Trophoblast cell (in vitro differentiated cells and primary cell): ENCODE measurements at regions not wholly inside any gene's neighbourhood (a gene's known extent, or its start where the extent isn't known, plus 50 kb on each side); places are given as distances from the start of the nearest gene placed in this dataset.

ENCODE experiments used
- DNase-seq, 2 donors: peaks; one replicate each; pipeline ENCODE4 v3.0.0-alpha.2; 2016
- H2AFZ ChIP-seq: 2 replicates; pipeline ENCODE4 v1.6.1; 2013; ENCODE audit warnings: low read length, moderate library complexity, mild to moderate bottlenecking; ENCODE audit not compliant: insufficient read depth, poor library complexity
- H2AK5ac ChIP-seq: 2 replicates; pipeline ENCODE4 v1.6.1; 2013; ENCODE audit warnings: mild to moderate bottlenecking, low read length
- H2BK120ac ChIP-seq: 2 replicates; pipeline ENCODE4 v1.6.1; 2013; ENCODE audit warnings: low read length, mild to moderate bottlenecking, moderate library complexity; ENCODE audit not compliant: insufficient read depth, poor library complexity
- H2BK12ac ChIP-seq: 2 replicates; pipeline ENCODE4 v1.6.1; 2013; ENCODE audit warnings: mild to moderate bottlenecking, low read length, moderate library complexity
- H2BK5ac ChIP-seq: 2 replicates; pipeline ENCODE4 v1.6.1; 2013; ENCODE audit warnings: low read length, low read depth, moderate library complexity, mild to moderate bottlenecking; ENCODE audit not compliant: poor library complexity
- H3K14ac ChIP-seq: 2 replicates; pipeline ENCODE4 v1.6.1; 2013; ENCODE audit warnings: mild to moderate bottlenecking, low read length
- H3K18ac ChIP-seq: 2 replicates; pipeline ENCODE4 v1.6.1; 2013; ENCODE audit warnings: mild to moderate bottlenecking, low read length
- H3K23ac ChIP-seq: 2 replicates; pipeline ENCODE4 v1.6.1; 2013; ENCODE audit warnings: low read length
- H3K27ac ChIP-seq: 2 replicates; pipeline ENCODE4 v1.5.1; 2013; ENCODE audit warnings: low read depth, mild to moderate bottlenecking, inconsistent platforms, low read length, moderate library complexity
- H3K27me3 ChIP-seq: 2 replicates; pipeline ENCODE4 v1.6.1; 2013; ENCODE audit warnings: inconsistent platforms, mild to moderate bottlenecking, low read length, moderate library complexity; ENCODE audit not compliant: insufficient read depth
- H3K36me3 ChIP-seq, 2 experiments: 1 replicate in 1 of 2; 2 replicates in 1 of 2; pipeline ENCODE4 v1.6.1; 2013; ENCODE audit warnings: low read length in 2 of 2, mild to moderate bottlenecking in 2 of 2, moderate library complexity in 1 of 2; ENCODE audit not compliant: insufficient read depth in 2 of 2, control insufficient read depth in 1 of 2
- H3K4ac ChIP-seq: 2 replicates; pipeline ENCODE4 v1.6.1; 2013; ENCODE audit warnings: low read depth, mild to moderate bottlenecking, low read length, moderate library complexity
- H3K4me1 ChIP-seq, 2 experiments: 1 replicate in 1 of 2; 2 replicates in 1 of 2; pipeline ENCODE4 v1.6.1; 2013; ENCODE audit warnings: low read length in 2 of 2, mild to moderate bottlenecking in 2 of 2, moderate library complexity in 1 of 2; ENCODE audit not compliant: insufficient read depth in 2 of 2, control insufficient read depth in 1 of 2
- H3K4me2 ChIP-seq: 2 replicates; pipeline ENCODE4 v1.6.1; 2013; ENCODE audit warnings: inconsistent platforms, mild to moderate bottlenecking, low read length, moderate library complexity
- H3K4me3 ChIP-seq: 2 replicates; pipeline ENCODE4 v1.5.1; 2013; ENCODE audit warnings: mild to moderate bottlenecking, low read depth, low read length, inconsistent platforms
- H3K79me1 ChIP-seq: one replicate; pipeline ENCODE4 v1.6.1; 2013; ENCODE audit warnings: low read length
- H3K79me2 ChIP-seq: 2 replicates; pipeline ENCODE4 v1.6.1; 2013; ENCODE audit warnings: low read length, mild to moderate bottlenecking; ENCODE audit not compliant: control insufficient read depth, insufficient read depth, poor library complexity
- H3K9ac ChIP-seq: 2 replicates; pipeline ENCODE4 v1.6.1; 2013; ENCODE audit warnings: mild to moderate bottlenecking, low read length
- H3K9me3 ChIP-seq: 2 replicates; pipeline ENCODE4 v1.6.1; 2013; ENCODE audit warnings: low read depth, mild to moderate bottlenecking, control low read depth, inconsistent platforms, low read length; ENCODE audit not compliant: insufficient read depth
- H4K12ac ChIP-seq: 2 replicates; pipeline ENCODE4 v1.6.1; 2013; ENCODE audit warnings: low read depth, mild to moderate bottlenecking, low read length, moderate library complexity
- H4K8ac ChIP-seq: 2 replicates; pipeline ENCODE4 v1.6.1; 2013; ENCODE audit warnings: low read depth, mild to moderate bottlenecking, low read length, moderate library complexity
- H4K91ac ChIP-seq: one replicate; pipeline ENCODE4 v1.6.1; 2013; ENCODE audit warnings: low read depth, mild to moderate bottlenecking, low read length, moderate library complexity
- WGBS: extraction: QIAGEN DNeasy Blood & Tissue Kit; methylation state at CpG from one replicate; pipeline ENCODE4 v1.1.7; 2013; ENCODE audit warnings: missing lambda C conversion rate; ENCODE audit not compliant: insufficient read length, insufficient coverage; ENCODE audit errors: extremely low coverage; 5-methylcytosine and 5-hydroxymethylcytosine counted together

GRCh38 chr18:78457011-78457410, 522.6 kb upstream of the SALL3 start:
- Histone ChIP-seq H2AK5ac (no peak overlapping the region), H2BK120ac (no peak overlapping the region), H3K14ac (no peak overlapping the region), H3K36me3 (no peaks in the 10 kb centered on the region), H4K8ac (no peak overlapping the region), H4K12ac (no peak overlapping the region), H3K79me2 (no peaks in the 10 kb centered on the region), H3K4me3 (no peak overlapping the region), H2BK5ac (no peak overlapping the region), H3K4me1 (no peaks in the 10 kb centered on the region), H3K9me3 (peaks cover 3% of the 10 kb centered on the region), H3K23ac (no peak overlapping the region), H2AFZ (no peak overlapping the region), H3K4ac (no peak overlapping the region), H4K91ac (no peak overlapping the region), H3K27ac (no peak overlapping the region), H3K4me2 (no peak overlapping the region), H3K9ac (no peak overlapping the region), H3K79me1 (no peaks in the 10 kb centered on the region), H3K18ac (no peak overlapping the region), H3K27me3 (no peaks in the 10 kb centered on the region), H2BK12ac (no peak overlapping the region)
- no CpG with 5 or more reads among the region's 13 CpGs for WGBS
- no peak for DNase-seq

- Histone ChIP-seq H3K27ac (no peak overlapping the region), H4K8ac (no peak overlapping the region), H3K4me3 (no peak overlapping the region), H3K4me2 (no peak overlapping the region), H4K91ac (no peak overlapping the region), H3K36me3 (no peaks in the 10 kb centered on the region), H3K4ac (no peak overlapping the region), H4K12ac (no peak overlapping the region), H3K14ac (no peak overlapping the region), H3K9ac (no peak overlapping the region), H3K9me3 (peaks cover 3% of the 10 kb centered on the region), H3K23ac (no peak overlapping the region), H2BK12ac (no peak overlapping the region), H3K79me2 (no peaks in the 10 kb centered on the region), H3K79me1 (no peaks in the 10 kb centered on the region), H3K18ac (no peak overlapping the region), H2AK5ac (no peak overlapping the region), H3K27me3 (no peaks in the 10 kb centered on the region), H2AFZ (no peak overlapping the region), H2BK5ac (no peak overlapping the region), H3K4me1 (no peaks in the 10 kb centered on the region), H2BK120ac (no peak overlapping the region)
- WGBS: no CpG with 5 or more reads among the region's 7 CpGs
- no peak for DNase-seq
These were observed 521.9 kb upstream of the SALL3 start for GRCh38 chr18:78457731-78458130.

- WGBS: no CpG with 5 or more reads among the region's 4 CpGs
- H3K4me3 ChIP-seq: no peak overlapping the region
- H3K79me2 ChIP-seq: no peaks in the 10 kb centered on the region
- no peak overlapping the region for H4K8ac ChIP-seq
- H2AFZ ChIP-seq: no peak overlapping the region
- H2BK12ac ChIP-seq: no peak overlapping the region
- H3K27ac ChIP-seq: no peak overlapping the region
- H3K36me3 ChIP-seq: no peaks in the 10 kb centered on the region
- H3K9me3 ChIP-seq: peaks cover 3% of the 10 kb centered on the region
- H3K4ac ChIP-seq: no peak overlapping the region
- H3K79me1 ChIP-seq: no peaks in the 10 kb centered on the region
- no peak overlapping the region for H3K23ac ChIP-seq
- no peak overlapping the region for H4K91ac ChIP-seq
- no peak overlapping the region for H2BK120ac ChIP-seq
- H4K12ac ChIP-seq: no peak overlapping the region
- H2AK5ac ChIP-seq: no peak overlapping the region
- no peak overlapping the region for H3K14ac ChIP-seq
- H3K18ac ChIP-seq: no peak overlapping the region
- DNase-seq: no peak
- H3K9ac ChIP-seq: no peak overlapping the region
- no peaks in the 10 kb centered on the region for H3K4me1 ChIP-seq
- H2BK5ac ChIP-seq: no peak overlapping the region
- H3K4me2 ChIP-seq: no peak overlapping the region
- no peaks in the 10 kb centered on the region for H3K27me3 ChIP-seq
These were observed 521.3 kb upstream of the SALL3 start for GRCh38 chr18:78458356-78458755.

GRCh38 chr18:78459668-78460067, 520.0 kb upstream of the SALL3 start:
- no peak overlapping the region for H3K14ac ChIP-seq

More at GRCh38 chr18:78459668-78460067, 520.0 kb upstream of the SALL3 start:
- H2AK5ac ChIP-seq: no peak overlapping the region
- no peak overlapping the region for H3K4ac ChIP-seq
- H2BK5ac ChIP-seq: no peak overlapping the region
- H3K27ac ChIP-seq: no peak overlapping the region
- no peak overlapping the region for H2BK120ac ChIP-seq
- H3K4me1 ChIP-seq: no peaks in the 10 kb centered on the region
- no peak overlapping the region for H3K4me2 ChIP-seq
- no peak overlapping the region for H2AFZ ChIP-seq
- no peak overlapping the region for H3K9ac ChIP-seq
- no peak overlapping the region for H3K23ac ChIP-seq
- H4K91ac ChIP-seq: no peak overlapping the region
- H3K79me2 ChIP-seq: no peaks in the 10 kb centered on the region
- no peak overlapping the region for H4K12ac ChIP-seq
- H3K9me3 ChIP-seq: peaks cover 3% of the 10 kb centered on the region
- no peak overlapping the region for H2BK12ac ChIP-seq
- H3K36me3 ChIP-seq: no peaks in the 10 kb centered on the region
- H3K18ac ChIP-seq: no peak overlapping the region
- no peak overlapping the region for H4K8ac ChIP-seq
- no CpG with 5 or more reads among the region's 3 CpGs for WGBS
- H3K4me3 ChIP-seq: no peak overlapping the region
- H3K27me3 ChIP-seq: no peaks in the 10 kb centered on the region
- no peak for DNase-seq
- H3K79me1 ChIP-seq: no peaks in the 10 kb centered on the region
